ENCODE measurements at regions not wholly inside any gene's neighbourhood (a gene's known extent, or its start where the extent isn't known, plus 50 kb on each side); places are given as distances from the start of the nearest gene placed in this dataset.

- no peak overlapping the region for H2AFZ ChIP-seq (ENCODE audit: low read depth, low read length)
- H3K27me3 ChIP-seq (ENCODE audit: insufficient read depth, low read length, poor library complexity) = peaks cover 5% of the 10 kb centered on the region
- ATAC-seq (ENCODE audit: insufficient read depth, low read depth) (no peak), DNase-seq (no peak)
- H3K9ac ChIP-seq (ENCODE audit: low read depth, low read length) = no peak overlapping the region
- no peak overlapping the region for H3K4me2 ChIP-seq (ENCODE audit: insufficient read depth, low read length)
- no peaks in the 10 kb centered on the region for H3K36me3 ChIP-seq (ENCODE audit: insufficient read depth, low read length)
- H3K27ac ChIP-seq (ENCODE audit: low read length) = no peak overlapping the region
- H3K9me3 ChIP-seq (ENCODE audit: insufficient read depth, low read length, severe bottlenecking) = no peaks in the 10 kb centered on the region
- no peaks in the 10 kb centered on the region for H3K4me1 ChIP-seq (ENCODE audit: insufficient read depth, low read length)
- no peaks in the 10 kb centered on the region for H4K20me1 ChIP-seq (ENCODE audit: insufficient read depth, low read length)
- no peaks in the 10 kb centered on the region for H3K79me2 ChIP-seq (ENCODE audit: insufficient read depth, low read length)
- TF ChIP-seq EZH2 (IDR thresholded peaks at IDR 0.05; ENCODE audit: borderline replicate concordance, low read depth, low read length, severe bottlenecking) (no peak), CTCF (IDR thresholded peaks at IDR 0.05; ENCODE audit: borderline replicate concordance, extremely low read depth, low read length, poor library complexity, severe bottlenecking) (no peak)
- no peak overlapping the region for H3K4me3 ChIP-seq (ENCODE audit: low read depth in 1 of 2, low read length in 2 of 2)
Measured at GRCh38 chr22:33202455-33202854, 144.3 kb upstream of the SYN3 start.

- Histone ChIP-seq H3K27ac (ENCODE audit: low read length) (no peak overlapping the region), H2AFZ (ENCODE audit: low read depth, low read length) (no peak overlapping the region), H4K20me1 (ENCODE audit: insufficient read depth, low read length) (no peaks in the 10 kb centered on the region), H3K4me3 (ENCODE audit: low read depth in 1 of 2, low read length in 2 of 2) (no peak overlapping the region), H3K4me2 (ENCODE audit: insufficient read depth, low read length) (no peak overlapping the region), H3K36me3 (ENCODE audit: insufficient read depth, low read length) (no peaks in the 10 kb centered on the region), H3K79me2 (ENCODE audit: insufficient read depth, low read length) (no peaks in the 10 kb centered on the region), H3K9me3 (ENCODE audit: insufficient read depth, low read length, severe bottlenecking) (no peaks in the 10 kb centered on the region), H3K9ac (ENCODE audit: low read depth, low read length) (no peak overlapping the region), H3K27me3 (ENCODE audit: insufficient read depth, low read length, poor library complexity) (peaks cover 3% of the 10 kb centered on the region), H3K4me1 (ENCODE audit: insufficient read depth, low read length) (no peaks in the 10 kb centered on the region)
- TF ChIP-seq CTCF (IDR thresholded peaks at IDR 0.05; ENCODE audit: borderline replicate concordance, extremely low read depth, low read length, poor library complexity, severe bottlenecking) (no peak), EZH2 (IDR thresholded peaks at IDR 0.05; ENCODE audit: borderline replicate concordance, low read depth, low read length, severe bottlenecking) (no peak)
- ATAC-seq (ENCODE audit: insufficient read depth, low read depth) (no peak), DNase-seq (no peak)
Measured at GRCh38 chr22:33194529-33195077, 136.4 kb upstream of the SYN3 start.

GRCh38 chr22:33192156-33192555 lies 134.0 kb upstream of the SYN3 start:
- Histone ChIP-seq H3K4me3 (ENCODE audit: low read depth in 1 of 2, low read length in 2 of 2) (no peak overlapping the region), H3K9me3 (ENCODE audit: insufficient read depth, low read length, severe bottlenecking) (no peaks in the 10 kb centered on the region), H3K9ac (ENCODE audit: low read depth, low read length) (no peak overlapping the region), H3K4me1 (ENCODE audit: insufficient read depth, low read length) (no peaks in the 10 kb centered on the region), H2AFZ (ENCODE audit: low read depth, low read length) (no peak overlapping the region), H3K27ac (ENCODE audit: low read length) (no peak overlapping the region), H3K36me3 (ENCODE audit: insufficient read depth, low read length) (no peaks in the 10 kb centered on the region), H3K79me2 (ENCODE audit: insufficient read depth, low read length) (no peaks in the 10 kb centered on the region), H3K4me2 (ENCODE audit: insufficient read depth, low read length) (no peak overlapping the region), H3K27me3 (ENCODE audit: insufficient read depth, low read length, poor library complexity) (peaks cover 3% of the 10 kb centered on the region), H4K20me1 (ENCODE audit: insufficient read depth, low read length) (no peaks in the 10 kb centered on the region)
- no peak for ATAC-seq (ENCODE audit: insufficient read depth, low read depth)
- no peak for TF ChIP-seq EZH2 (IDR thresholded peaks at IDR 0.05; ENCODE audit: borderline replicate concordance, low read depth, low read length, severe bottlenecking)
- TF ChIP-seq CTCF (IDR thresholded peaks at IDR 0.05; ENCODE audit: borderline replicate concordance, extremely low read depth, low read length, poor library complexity, severe bottlenecking) = no peak
- DNase-seq = no peak

- Histone ChIP-seq H3K27me3 (ENCODE audit: insufficient read depth, low read length, poor library complexity) (peaks cover 2% of the 10 kb centered on the region), H3K79me2 (ENCODE audit: insufficient read depth, low read length) (no peaks in the 10 kb centered on the region), H3K9me3 (ENCODE audit: insufficient read depth, low read length, severe bottlenecking) (no peaks in the 10 kb centered on the region), H2AFZ (ENCODE audit: low read depth, low read length) (no peak overlapping the region), H3K27ac (ENCODE audit: low read length) (no peak overlapping the region), H3K4me2 (ENCODE audit: insufficient read depth, low read length) (no peak overlapping the region), H4K20me1 (ENCODE audit: insufficient read depth, low read length) (no peaks in the 10 kb centered on the region), H3K36me3 (ENCODE audit: insufficient read depth, low read length) (no peaks in the 10 kb centered on the region), H3K4me1 (ENCODE audit: insufficient read depth, low read length) (no peaks in the 10 kb centered on the region), H3K9ac (ENCODE audit: low read depth, low read length) (no peak overlapping the region), H3K4me3 (ENCODE audit: low read depth in 1 of 2, low read length in 2 of 2) (no peak overlapping the region)
- no peak for ATAC-seq (ENCODE audit: insufficient read depth, low read depth)
- TF ChIP-seq EZH2 (IDR thresholded peaks at IDR 0.05; ENCODE audit: borderline replicate concordance, low read depth, low read length, severe bottlenecking) = no peak
- no peak for TF ChIP-seq CTCF (IDR thresholded peaks at IDR 0.05; ENCODE audit: borderline replicate concordance, extremely low read depth, low read length, poor library complexity, severe bottlenecking)
- no peak for DNase-seq
Measured at GRCh38 chr22:33188326-33188725, 130.1 kb upstream of the SYN3 start.
